ENCODE measurements at regions not wholly inside any gene's neighbourhood (a gene's known extent, or its start where the extent isn't known, plus 50 kb on each side); places are given as distances from the start of the nearest gene placed in this dataset.
"Not testable (repeated sequence)": the region's sequence is repeated elsewhere in the genome, so short reads cannot be mapped to it uniquely, and the experiment has no call there.

DNA sequence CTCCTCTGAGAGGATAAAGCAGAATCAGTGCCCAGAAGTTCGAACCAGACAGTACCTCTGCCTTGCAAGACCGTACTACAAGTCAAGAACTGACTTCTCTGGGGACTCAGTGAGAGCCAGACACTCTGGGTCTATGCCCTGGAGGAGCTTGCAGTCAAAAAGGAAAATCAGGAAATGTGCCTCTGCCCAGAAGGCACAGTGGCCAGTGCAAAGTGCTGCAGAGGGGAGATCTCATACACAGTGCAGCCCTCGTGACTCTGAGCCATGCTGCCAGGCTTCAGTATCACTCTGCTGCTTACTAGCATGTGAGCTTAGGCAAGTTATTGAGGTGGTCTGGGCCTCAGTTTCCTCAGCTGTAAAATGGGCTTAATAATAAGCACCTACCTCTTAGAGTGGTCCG is 144.0 kb upstream of the NPY start:
- no peak for DNase-seq

DNA sequence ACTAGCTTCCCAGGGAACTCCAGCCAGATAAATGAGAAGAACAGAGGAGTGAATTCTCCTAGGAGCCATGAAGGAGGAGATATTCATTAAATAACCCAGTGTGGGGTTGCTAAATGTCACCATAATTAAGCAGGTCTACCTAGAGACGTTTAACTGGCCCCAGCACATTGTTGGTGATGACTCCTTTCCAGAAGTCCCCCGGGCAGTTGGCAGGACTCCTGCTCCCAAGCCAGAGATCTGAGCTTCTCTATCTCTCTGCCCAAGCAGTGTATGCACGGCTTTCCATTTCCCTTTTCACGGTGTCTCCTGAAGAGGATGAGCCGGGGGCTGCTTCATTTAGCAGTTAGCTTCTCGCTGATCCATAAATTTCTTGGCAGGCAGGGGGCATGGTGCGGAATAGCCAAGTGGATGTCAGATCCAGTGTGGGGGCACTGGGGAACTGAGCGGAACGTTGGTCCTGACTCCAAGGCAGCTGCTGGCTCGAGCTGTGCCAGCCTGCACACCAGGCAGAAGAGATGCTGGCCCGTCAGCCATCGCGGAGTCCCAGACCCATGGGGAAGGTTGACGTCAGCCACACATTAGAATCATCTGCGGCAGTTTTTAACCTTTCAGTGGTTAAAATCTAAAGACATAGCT is 142.0 kb upstream of the NPY start:
- no peak for DNase-seq

DNA sequence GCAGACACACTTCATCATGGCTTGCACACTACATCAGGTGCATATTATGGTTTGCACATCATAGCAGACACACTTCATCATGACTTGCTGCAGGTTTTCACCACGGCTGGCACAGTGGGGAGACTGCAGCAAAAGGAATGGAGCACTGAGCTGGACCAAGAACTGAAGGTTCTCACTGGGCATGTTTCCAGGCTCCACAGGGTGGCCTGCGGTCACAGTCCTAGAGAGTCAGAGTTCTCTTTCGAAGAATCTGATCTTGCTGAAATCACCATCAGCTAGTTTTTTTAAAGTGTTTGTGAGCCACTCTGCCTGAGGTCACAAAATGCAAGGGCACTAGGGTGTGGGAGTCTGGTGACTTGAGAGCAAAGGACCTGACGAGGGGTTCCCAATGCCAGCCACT is 140.4 kb upstream of the NPY start:
- DNase-seq, result no peak

DNA sequence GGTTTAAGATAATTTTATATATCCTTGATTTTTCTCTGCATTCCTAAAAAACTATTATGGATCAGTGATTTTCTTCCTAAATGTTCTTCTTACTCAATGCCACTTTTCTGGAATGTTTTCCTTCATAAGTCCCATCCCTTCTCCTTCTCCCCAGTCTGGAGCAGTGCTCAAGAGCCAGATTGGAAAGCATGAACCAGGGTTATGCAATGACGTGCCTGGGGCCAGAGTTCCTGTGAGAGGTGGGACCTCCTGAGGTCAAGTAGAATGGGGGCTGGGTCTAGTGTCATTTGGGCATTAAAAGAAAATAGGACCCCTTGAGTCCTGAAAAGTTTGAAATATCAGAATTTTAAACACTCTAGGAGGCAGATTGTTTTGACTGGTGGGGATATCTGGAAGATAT is 132.0 kb upstream of the NPY start:
- no peak for DNase-seq

DNA sequence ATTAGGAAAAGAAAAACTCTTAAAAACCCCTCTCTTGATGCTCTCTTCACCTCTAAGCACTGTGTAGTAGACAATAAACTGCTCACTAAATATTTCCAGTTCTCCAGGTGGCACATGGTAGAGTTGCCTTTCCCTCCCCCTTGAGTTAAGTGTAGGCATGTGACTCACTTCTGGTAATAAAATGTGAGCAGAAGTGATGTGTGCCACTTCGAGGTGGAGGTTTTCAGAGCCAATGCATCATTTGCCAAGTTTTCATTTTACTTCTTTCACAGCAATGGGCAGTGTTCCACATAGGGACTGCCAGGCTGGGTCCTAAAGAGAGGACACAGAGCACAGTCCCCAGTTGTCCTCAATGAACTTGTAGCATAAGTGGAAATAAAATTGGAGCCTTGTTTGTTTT is 131.6 kb upstream of the NPY start:
- DNase-seq, result no peak

DNA sequence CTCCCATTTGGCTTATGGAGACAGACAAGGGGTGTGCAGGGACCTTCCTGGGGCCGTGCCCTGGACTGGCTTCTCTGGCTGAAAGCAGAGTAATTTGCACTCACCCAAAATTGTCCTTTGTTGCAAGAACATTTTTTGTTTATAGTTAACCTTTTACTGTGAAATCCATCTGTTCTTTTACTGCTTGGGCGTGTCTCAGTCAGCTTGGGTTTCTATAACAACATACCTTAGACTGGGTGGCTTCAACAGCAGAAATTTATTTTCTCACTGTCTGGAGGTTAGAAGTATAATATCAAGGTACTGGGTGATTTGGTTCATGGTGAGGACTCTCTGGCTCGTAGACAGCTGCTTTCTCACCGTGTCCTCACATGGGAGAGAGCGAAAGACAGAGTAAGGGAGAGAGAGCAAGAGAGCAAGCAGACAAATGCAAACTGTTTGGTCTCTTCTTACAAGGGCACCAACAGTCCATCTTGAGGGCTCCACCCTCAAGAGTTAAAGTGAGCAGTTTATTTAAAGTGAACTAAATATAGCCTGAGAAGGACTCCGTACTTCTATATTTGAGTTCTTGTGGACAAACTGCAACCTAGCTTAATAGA is 131.0 kb upstream of the NPY start:
- no peak for DNase-seq

DNA sequence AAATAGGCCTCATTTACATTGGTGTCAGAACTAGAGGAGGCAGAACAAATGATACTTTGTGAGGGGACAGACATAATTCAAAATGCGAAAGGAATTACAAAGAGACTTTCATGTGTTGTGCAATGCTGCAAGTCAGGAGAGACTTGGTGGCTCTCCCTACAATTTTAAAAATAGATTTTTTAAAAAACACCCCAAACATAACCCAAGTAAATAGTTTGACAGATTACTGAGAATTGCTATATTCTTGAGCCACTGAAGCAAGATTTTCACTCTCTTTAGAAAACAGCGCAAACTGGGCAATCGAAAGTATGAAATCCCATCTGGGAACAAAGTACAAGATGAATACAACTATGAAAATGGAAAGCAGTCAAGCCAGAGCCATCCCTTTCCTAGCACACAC is 126.3 kb upstream of the NPY start:
- DNase-seq, result no peak

DNA sequence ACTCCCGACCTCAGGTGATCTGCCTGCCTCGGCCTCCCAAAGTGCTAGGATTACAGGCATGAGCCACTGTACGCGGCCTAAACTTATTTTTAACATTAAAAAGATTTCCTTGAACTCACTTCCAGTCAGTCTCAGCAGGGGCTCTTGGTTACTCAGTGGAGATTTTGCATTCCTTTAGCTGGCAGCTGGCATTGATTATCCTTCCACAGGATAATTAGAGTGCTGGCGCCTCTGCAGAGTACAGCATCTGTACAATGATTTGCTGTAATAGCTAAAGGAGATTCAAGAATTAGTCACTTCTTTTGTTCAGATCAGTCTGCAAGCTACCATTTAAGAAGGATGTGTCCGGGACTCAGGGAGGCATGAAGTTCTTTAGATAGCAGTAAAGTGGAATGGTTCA is 125.0 kb upstream of the NPY start:
- no peak for DNase-seq

DNA sequence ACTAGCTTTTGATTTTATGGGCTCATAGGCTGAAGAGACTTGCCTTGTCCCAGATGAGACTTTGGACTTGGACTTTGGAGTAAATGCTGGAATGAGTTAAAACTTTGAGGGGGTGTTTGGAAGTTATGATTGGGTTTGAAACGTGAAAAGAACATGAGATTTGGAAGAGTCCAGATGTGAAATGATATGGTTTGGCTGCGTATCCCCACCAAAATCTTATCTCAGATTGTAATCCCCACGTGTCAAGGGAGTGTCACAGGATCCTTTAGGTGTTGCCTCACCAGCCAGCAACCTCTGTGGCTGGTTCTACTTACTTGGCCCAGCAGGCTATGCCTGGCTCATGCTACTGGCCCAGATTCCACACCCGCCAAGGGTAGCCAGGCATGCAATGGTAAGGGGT is 119.6 kb upstream of the NPY start:
- no peak for DNase-seq

DNA sequence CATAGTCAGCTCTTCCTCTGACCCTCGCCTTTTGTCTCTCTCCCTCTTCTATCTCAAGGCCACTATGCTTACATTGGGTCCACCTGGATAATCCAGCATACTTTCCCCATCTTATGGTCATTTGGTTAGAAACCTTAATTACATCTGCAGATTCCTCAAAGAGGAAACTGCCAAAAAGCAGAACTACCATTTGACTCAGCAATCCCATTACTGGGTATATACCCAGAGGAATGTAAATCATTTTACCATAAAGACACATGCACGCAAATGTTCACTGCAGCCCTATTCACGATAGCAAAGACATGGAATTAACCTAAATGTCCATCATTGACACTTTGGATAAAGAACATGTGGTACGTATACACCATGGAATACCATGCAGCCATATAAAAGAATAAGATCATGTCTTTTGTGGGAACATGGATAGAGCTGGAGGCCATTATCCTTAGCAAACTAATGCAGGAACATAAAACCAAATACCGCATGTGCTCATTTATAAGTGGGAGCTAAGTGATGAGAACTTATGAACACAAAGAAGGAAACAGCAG is 114.8 kb upstream of the NPY start:
- no peak for DNase-seq

DNA sequence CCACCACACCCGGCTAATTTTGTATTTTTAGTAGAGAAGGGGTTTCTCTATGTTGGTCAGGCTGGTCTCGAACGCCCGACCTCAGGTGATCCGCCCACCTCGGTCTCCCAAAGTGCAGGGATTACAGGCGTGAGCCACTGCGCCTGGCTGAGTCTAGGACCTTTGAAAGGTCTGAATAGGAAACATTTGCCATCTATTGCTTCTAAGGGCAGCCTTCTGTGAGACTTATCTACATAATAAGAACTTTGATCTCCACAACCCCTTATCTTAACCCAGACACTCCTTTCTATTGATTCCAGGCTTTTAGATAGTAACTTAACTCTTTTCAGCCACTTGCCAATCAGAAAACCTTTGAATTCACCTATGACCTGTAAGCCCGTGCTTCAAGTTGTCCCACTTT is 112.0 kb upstream of the NPY start:
- DNase-seq, result not testable (repeated sequence)

DNA sequence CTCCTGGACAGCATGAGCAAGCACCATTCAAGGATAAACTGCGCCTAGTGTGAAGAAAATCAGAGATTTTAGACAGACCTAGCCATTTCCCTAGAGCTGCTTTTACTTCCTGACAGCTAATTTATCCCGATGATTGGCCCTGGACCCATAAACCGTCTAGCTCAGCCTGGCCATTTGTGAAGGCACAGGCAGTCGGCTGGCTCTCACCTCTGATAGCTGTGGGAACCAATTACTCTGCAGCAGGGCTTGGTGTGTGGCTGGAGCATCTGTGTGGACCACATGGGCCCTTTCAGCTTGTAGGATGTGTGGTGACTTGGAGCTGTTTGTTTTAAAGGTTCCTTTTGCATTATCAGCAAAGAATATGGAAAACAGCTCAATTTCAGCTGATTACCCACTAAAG is 111.1 kb upstream of the NPY start:
- no peak for DNase-seq

DNA sequence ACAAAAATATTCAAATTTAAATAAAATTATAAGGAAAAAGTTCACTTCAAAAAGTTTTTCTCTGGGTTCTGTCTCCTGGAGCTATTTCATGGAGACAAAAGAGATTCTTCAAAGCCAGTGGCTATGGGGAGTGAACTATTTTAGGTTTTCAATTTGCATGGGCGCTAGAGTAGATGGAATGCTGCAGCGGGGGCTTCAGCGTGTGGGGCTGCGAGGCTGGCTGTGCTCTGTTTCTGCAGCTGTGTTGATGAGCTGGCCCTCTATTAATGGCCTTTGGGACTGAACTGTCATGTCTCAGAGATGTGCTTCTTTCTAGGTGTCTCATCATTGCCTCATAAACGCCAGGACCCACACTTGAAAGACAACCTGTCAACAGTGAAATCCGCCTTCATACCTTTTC is 108.4 kb upstream of the NPY start:
- no peak for DNase-seq

DNA sequence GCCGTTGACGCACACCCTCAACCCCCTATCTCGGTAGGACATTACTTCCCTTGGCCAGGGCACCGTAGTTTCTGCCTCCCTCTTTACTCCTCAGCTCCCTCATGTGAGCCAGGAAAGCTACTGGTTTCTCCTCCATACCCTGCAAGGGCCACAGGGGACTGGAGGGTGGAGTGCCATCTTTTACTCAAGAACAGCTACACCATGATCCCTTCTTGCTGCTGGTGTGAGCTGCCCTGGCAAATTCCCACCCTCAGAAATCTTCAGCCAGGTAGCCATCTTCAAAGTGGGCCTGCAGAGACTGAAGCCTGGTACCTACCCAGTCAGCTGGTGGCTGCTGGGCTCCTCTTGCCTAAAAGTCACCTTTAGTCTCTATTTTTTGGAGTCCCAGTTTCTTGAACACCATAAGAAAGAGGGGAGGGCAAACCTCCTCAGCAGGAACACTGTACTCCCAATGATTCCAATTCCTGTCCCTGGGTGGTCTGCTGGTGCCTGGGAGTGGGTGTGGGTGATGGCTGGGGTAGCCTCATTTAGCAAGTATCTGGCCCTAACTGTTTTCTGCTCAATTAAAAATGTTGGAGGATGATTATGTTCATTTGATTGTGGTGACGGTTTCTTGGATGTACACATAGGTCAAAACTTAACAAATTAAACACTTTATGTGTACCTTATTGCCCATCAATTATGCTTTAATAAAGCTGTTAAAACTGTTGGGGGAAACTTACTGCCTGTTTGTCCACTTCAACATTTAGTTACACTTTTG is 105.0 kb upstream of the NPY start:
- DNase-seq, result no peak

DNA sequence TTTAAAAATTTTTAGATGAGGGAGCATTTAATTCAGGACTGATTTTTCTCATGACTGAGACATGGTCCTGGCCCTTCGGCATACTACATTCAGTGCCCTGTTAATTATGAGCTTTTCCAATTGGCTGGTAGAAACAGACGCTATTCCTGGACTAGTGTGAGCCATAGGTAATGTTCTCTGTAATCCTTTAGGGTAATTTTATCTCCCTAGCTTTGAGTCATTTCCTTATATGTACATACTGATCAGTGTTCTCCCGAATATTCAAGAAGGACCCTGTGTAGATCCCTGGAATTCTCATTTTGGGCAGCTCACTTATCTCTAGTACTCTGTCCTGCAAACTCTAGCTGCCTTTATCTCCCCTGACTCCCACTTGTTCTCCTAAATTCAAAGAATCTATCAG is 92.6 kb upstream of the NPY start:
- DNase-seq, result no peak

DNA sequence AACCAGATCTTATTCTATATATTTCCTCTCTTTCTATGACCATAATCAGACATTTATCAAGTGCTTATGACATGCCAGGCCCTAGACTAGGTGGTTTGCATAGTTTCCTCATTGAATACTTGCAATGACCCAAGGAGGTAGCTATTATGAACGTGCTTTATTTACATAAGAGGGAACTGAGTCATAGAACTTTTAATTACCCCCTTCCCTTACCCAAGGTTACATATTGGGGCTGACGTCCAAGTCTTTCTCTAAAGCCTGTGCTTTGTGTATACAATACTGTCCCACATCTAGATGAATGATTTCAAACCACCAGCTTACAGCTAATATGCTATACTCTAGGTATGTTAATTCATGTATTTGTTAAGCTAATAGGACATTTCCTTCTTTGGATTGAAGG is 91.9 kb upstream of the NPY start:
- no peak for DNase-seq

DNA sequence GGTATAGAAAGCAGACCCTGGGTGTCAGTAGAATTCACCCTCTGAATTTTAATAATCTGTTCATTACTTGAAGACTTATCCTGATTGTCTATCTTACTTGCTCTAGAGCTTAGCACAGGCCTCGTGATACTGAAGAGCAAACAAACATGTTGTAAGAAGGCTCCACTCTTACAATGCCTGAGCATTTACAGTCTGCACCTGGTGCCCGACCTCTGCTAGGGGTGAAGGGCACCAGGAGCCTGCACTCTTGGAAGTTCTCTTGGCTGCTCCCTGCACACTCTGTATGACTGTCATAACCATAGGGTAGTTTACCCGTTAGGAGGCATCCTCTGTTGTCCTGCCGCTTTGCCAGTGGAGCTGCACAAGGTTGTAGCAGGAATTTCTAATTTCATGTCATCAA is 91.3 kb upstream of the NPY start:
- no peak for DNase-seq

DNA sequence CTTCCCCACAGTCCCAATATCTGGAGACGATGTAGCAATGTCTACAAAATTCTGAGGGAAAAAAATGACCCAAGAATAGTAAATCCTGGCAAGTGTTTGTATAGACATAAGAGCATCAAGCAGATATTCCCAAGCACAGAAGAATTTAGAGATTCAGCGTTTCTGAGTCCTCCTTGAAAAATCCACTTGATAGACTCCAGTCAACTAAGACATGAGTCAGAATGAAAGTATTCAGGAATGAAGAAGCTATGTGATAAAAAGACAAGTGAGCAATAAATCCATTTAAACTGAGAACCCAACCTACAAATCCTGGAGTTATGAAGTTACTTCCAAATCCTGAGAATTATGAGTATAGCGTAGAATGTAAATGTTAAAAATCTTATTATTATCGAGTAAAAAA is 86.1 kb upstream of the NPY start:
- no peak for DNase-seq

DNA sequence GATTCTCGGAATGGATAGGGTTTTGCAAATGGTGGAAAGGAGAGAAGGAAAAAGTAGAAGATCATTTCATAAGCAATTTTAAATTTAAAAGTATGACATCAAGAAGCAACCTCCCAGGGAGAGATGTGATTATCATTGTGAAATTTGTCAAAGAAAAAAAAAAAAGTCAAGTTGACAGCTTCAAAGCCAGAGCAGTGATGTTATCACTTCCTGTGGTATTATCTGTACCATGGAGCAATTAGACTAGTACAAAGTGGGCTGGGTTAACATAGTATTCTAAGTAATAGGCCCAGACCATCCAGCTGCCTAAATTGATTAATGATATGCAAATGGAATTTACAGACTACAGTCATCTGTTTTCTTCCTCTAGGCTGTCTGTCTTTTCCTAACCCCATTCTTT is 84.0 kb upstream of the NPY start:
- no peak for DNase-seq

DNA sequence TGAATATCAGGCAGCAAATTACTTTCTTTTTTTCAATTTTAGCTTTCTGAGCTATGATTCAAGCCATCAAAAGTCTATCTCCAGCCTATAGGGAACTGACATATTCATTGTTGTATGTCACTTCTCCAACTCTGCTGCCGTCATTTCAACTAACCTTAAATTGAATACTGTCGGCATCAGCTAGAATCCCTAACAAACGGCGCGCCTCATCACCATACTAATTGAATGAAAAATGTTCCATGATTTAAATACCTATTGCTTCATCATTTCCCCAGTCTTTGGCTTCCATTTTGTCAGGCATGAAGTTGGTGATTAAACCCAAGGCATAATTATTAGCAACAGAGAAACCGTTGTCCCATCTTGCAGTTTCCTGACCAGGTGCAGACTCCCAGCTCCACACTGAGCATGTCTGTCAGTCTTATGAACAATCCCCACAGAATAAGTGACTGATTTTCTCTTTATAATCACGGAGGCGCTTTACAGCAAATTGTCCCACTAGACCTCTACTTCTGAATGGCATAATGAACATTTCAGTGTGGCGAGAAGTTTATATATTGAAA is 83.5 kb upstream of the NPY start:
- DNase-seq, result no peak

DNA sequence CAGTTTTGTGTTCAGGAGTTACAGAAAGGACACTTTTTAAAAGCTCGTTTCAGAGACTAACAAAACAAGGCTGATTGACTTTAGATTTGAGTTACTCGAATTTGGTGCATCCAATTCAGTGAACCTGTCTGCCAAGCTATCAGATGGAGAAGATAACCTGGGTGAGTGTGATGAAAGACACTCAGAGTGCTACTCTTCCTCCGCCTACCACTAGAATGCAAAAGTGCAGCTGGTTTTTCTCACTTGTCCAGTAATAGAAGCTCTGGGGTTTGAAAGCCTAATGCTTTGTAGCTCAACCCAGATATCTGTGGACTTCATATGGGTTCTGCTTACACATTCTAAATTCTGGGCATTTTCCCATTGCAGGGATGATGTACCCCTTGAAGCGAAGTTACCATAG is 82.8 kb upstream of the NPY start:
- no peak for DNase-seq

DNA sequence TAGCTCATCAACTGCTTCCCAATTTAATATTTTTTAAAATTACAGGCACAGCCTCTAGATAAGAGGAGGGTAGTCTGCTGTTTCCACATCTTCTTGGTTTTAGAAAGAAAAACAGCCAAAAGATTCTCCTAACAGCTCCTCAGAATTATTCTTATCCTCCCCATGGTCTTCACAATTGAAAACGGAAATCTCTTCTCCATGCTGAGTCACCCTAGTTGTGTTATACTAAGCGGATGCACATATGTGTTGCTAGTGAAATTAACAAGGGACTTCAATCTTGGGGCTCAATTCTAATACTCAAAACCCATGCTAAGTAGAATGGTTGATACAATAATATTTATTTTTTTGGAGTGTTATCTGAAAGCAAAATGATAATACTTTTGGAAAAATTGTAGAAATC is 71.9 kb upstream of the NPY start:
- no peak for DNase-seq

DNA sequence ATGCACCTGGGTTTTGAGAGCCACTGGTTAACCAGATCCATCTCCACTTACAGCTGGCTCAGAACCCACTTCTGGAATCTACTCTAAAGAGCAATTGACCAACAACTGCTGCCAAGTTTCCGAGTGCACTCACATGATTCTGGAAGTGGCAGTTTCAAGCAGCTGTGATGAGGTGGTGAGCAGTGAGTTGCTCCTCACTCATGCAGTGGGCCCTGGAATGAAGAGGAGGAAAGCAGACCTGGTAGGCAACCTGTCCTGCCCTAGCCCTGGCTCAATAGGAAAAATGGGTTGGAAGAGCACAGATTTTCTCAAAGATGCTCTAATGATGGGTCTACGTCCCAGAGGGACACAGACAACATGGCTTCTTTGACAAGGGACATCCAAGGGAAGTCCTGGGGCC is 70.7 kb upstream of the NPY start:
- DNase-seq, result no peak

DNA sequence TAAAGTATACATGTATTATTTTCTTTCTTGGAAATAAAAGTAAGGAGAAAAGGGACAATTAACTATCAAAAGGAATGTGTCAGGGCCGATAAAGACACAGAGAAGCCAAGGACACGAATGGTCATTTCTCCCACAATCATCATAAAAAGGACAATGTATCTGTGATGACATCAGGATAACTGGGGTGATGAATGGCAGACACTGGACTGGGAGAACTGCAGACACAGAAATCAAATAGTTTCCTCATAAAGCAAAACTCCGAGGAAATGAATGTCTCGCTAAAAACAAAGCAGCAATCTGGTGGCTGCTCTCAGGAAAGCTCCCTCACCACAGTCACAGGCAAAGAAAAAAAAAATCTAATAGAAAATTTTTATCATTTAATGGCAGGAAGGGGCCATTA is 69.3 kb upstream of the NPY start:
- no peak for DNase-seq

All from activated CD4-positive, alpha-beta T cell treated with anti-CD3 and anti-CD28 coated beads, Interleukin-2, Interleukin-6, amounts not matched to agents 100 ng/mL and 50 ng/mL, durations not matched to agents 16 hours and 8 hours (primary cell).